Activated CD8-positive, alpha-beta memory T cell treated with anti-CD3 and anti-CD28 coated beads for 48 hours (primary cell): ENCODE measurements at regions not wholly inside any gene's neighbourhood (a gene's known extent, or its start where the extent isn't known, plus 50 kb on each side); places are given as distances from the start of the nearest gene placed in this dataset.

Source experiments
- DNase-seq, 3 experiments: peaks; one replicate each; pipeline ENCODE4 v3.0.0-alpha.2; 2020; ENCODE audit warnings: low read depth in 2 of 3, low spot score in 2 of 3

DNA sequence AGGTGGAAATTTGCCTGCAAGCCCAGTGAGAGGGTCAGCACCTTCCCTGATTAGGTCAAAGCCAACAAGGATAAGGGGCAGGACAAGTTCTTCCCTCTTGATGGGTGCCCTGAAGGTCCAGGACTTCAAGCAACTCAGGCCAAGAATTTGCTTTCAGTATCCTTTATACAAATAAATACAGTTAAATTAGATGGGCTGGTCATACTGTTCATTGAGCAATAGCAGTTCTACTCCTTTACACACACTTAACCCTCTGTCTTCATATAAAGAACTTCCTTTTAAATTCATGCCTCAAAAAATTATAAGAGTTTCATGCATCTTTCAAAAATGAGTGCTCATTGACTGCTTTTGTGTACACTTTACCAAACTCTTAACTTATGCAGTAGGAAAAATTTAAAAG is 392.0 kb downstream of the SPRY1 start:
- no peak for DNase-seq

DNA sequence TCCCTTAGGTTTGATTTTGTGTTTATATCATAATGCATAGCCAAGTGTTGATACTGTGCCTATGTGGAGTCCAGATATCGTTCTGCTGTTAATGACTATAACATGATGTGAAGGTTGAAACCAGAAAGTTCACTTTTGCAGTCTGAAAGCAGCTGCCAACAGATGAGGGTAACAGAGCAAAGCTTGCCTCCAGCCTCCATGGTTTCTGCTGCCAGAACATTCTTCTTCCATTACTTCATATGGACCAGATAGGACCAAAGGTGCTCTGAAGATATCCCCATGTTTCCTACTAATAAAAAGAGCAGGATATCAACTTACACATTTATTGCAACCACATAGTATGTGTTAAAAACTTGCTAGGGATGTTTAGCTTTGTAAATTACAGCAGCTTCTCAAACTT is 394.1 kb downstream of the SPRY1 start:
- DNase-seq: no peak

DNA sequence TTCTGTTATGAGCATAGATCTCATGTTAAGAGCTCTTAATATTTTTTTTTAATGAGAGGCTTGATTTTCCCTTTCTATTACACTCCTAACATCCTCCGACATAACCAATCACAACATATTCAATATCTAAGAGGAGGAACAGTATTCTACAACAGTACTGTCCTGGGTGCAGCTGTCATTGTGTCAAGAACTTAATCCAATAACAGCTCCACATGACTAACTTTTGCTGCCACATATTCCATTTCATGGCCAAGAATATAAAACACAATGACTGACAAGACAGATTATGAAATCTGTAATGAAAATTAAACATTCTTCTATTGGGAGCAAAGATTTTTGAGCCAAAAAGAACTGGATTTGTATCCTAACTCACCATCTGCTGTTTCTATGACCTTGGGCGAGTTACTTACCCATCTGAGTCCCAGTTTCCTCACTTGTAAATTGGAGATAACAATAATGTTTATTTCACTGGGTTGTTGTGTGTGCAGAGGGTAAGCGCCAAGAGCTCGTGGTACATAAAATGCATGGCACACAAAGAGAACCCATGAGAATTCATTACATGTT is 405.6 kb downstream of the SPRY1 start:
- DNase-seq: no peak

DNA sequence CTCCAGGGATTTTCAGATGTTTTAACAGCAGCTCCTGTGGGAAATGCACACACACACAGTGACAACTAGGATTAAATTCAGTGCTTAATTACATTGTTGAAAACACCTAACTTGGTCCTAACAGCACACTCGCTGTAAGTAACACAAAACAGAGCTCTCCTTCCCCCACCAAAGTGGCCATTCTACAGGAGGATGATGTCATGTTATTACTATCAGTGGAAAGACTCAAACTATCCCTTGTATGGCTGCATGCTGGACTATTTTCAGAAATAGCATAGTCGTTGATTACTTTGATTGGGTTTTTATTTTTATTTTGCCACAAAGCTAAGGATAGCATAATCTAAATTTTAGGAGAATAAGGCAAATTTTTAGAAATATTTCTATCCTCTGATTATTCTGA is 406.3 kb downstream of the SPRY1 start:
- DNase-seq: no peak

DNA sequence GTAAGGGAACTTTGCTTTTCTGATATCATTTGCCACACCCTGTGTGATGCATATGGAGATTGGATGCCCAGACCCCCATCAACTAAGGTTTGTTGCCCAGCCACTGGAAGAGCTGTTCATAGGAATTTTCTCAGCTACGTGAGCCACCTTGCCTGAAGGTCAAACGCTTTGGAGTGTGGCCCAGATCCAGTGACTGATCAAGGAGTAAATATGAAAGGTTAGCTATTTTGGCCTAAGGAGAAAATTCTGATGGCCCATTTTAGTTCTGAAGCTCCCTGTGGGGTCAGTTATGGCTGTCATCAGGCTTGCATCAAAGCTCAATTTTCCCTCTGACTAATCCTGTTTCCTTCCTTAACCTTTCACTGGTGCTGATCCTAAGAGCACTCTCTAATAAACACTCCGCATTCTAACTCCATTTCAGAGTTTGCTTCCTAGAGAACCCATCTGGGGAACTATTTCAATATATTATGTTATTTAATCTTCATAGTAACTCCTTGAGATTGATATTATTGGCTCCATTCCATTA is 407.7 kb downstream of the SPRY1 start:
- no peak for DNase-seq

DNA sequence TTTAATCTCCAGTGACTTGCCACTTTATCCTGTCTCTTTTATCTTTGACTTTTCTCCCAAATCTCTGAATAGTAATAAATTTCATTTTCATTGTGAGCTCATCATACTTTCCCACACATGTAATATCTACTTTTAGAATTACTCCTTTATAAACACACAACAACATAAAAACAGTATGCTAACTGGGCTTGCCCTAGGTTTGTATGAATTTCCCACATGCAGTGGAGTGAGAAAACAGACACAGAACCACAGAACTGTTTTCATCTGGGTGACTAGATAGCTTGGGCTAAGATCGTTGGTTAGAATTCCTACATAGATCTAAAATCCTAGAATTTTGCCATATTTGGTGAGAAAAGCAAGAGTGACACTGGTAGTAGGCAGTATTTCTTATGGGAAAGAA is 409.5 kb downstream of the SPRY1 start:
- DNase-seq: no peak

DNA sequence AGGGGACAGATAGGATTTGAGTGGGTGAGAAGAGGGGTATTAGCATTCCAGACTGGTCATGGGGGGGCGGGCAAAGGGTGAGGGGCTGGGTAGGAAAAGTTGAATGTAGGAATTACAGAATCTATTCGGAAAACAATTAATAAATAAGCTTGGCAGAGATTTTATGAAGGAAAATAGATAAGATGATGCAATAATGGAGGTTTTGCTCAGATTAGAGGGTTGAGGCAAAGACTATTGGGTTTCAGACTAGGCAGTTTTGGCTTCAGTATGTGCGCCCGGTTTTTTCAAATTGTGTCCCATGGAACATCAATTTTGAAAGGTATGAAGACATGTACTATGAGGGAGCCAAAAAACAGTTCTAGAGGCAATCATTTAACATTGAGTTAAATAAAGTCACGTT is 410.6 kb downstream of the SPRY1 start:
- DNase-seq: no peak

DNA sequence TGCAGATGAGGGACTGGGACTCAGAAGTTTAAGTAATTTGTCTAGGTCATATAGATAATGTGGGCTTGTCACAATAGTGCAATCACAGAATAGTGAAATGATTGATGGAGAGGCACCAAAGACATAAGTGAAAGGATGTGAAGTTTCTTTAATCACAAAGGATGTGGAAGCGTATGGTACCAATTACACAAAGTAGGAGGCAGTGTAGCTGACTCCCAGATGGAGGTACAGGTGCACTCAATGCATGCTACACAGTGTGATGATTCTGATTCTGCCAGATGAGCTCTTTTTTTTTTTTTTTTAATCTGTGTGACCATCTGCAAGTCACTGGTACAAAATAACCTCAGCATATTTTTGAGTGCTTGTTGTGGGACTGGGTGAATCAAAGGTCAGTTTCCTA is 411.3 kb downstream of the SPRY1 start:
- no peak for DNase-seq

DNA sequence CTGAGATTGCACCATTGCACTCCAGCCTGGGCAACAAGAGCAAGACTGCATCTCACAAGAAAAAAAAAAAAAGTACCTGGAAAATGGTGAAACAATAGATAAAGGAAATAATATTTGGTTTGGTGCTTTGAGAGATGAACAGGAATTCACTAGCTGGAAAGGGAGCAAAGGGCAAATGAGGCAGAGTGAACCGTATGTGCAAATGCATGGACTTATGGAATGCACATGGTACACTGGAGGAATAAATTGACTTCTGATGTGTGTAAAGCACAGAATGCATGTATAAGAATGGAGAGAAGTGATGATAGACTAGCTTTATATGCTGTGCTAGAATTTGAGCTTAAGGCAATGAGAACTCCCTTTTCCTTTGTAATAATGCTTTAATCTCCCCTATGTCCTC is 413.3 kb downstream of the SPRY1 start:
- no peak for DNase-seq

DNA sequence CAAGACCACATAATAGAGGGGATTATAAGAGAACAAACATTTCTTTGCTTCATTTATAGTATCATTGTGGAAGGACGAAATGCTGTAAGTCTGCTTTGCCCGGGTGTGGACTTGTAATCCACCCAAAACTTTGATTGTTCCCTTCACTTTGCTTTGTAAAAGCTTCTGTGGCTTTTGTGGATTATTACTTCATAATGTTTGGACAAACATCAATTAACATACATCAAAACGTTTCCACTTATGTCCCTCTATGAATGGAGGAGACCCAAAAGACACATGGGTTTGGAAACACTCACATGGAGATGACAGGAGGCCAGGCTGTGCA is 415.4 kb downstream of the SPRY1 start:
- no peak for DNase-seq

DNA sequence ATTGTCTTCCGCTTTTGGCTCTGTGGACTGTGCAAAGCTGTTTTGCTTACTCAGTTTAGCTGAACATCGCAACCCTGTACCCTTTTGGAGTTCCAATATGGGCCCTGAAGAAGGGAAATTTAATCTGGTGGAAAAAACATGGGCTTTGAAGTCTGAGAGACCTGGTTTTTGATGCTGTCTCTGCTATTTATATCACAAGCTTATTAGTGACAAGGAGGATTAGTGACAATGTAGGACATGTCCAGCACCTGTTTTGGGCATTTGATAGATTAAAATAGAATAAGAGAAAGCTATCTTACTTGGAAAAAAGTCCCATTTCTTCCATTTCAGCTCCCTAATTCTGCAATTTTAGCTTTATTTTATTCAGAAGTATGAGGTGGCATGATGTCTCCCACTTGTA is 417.3 kb downstream of the SPRY1 start:
- no peak for DNase-seq

DNA sequence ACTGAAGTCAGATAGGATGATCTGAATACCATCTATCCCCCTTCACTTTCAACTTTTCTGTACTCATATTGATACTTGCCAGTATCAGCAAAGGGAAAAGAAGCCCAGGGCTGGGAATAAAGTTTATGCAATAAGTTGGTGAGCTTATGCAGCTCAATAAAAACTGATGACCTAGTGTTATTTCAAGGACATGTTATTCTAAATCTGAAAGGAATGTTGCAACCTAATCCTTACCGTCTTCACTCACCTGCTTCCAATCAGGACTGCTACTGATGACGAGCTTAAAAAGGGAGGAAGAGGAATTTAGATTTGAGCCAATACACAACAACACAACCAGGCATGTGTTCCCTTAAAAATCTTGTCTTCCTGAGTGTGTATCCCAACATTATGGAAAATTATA is 419.9 kb downstream of the SPRY1 start:
- no peak for DNase-seq

DNA sequence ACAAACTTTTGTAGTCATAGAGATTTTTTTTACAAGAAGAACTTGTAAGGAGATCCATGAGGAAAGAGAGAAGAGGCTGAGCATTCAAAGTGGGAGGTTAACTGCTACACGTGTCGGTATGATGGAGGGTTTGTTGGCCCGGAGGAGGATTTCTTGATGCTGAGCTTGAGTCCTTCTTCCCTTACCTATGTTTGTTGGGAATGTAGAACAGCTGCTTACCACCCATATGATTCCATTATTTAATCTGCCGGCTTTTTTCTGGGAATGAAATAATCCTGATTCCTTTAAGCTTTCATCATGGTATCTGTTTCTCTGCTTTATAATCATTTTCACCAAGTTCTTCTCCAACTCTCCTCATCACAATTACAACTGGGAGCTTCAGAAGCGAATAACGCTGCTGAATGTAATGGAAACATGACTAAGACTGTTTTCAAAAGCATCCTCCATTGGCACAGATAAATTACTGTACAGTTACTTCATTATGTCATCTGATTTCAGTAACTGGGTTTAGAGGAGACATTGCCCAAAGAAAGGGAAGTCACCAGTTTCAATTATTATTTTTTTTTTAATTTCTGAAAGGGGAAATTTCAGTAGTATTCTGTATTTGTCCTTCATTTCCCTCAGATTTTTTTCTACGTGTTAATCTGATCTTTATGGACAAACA is 420.6 kb downstream of the SPRY1 start:
- DNase-seq: no peak

DNA sequence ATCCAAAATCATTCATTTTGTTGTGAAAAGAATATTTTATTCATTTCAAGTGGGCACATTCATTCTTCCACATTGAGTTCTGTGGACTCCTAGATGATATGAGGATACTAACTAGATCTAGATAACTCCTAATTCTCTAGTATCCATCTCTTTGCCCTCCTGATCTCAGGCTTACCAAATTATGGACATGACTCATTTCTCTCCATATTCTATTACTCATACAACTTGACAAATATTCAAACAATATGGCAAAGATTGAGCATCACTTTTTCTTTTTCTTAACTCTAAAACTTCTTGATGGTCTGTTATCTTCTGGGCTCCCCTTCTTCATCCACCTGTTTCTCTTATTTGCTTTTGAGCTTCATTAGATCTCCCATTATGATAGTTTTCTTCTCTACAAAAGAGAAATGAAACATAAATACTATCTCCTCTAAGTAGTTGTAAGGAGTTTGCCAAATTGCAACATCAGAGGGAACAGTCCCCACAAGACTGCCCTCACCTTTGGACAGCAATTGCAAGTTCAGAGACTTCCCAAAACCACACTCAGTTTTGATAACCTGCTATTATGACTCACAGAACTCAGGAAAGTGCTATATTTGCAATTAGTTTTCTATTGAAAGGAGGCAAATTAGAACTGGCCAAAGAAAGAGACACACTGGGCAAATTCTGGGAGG is 422.9 kb downstream of the SPRY1 start:
- DNase-seq: no peak

DNA sequence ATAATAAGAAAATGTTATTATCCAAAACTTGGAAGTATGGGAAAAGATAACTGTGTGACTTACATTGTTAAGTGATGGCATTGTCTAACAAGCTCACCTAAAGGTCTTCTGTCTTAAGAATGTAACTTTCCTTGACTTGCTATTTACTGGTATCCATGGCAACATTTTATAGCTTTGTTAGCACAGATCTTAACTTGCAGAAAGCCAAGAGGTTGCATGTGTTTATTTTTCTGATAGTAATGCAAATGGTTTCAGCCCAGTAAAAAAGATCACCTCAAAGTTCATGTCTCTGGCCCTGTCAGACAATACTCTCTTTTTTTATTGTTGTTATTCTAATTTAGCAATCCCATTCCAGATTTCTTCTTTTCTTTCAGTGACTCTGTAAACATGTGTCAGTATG is 425.3 kb downstream of the SPRY1 start:
- DNase-seq: no peak

DNA sequence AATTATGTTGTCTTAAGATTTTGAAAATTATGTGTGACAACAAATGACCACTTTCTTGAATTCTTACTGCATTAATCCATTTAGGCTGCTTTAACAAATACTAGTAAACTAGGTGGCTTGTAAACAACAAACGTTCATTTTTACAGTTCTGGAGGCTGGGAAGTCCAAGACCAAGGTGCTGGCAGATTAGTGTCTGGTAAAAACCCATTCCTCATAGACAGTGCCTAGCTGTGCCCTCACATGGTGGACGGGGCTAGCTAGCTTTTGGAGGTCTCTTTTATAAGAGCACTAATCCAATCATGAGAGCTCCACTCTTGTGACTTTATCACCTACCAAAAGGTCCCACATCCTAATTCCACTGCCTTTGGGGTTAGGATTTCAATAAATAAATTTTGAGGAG is 425.8 kb downstream of the SPRY1 start:
- DNase-seq: no peak

DNA sequence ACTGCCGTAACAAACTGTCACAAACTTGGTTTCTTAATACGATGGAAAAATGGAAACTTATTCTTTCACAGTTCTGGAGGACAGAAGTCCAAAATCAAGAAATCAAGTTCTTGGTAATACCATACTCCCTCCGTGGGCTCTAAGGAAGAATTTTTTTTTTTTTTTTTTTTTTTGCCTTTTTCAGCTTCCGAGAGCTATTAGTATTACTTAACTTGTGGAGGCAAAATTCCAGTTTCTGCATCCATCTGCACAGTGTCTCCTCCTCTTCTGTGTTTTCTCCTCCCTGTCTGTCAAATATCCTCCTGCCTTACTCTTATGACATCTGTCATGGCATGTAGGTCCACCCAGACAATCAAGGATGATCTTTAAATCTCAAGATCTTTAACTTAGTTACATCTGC is 426.6 kb downstream of the SPRY1 start:
- DNase-seq: no peak

DNA sequence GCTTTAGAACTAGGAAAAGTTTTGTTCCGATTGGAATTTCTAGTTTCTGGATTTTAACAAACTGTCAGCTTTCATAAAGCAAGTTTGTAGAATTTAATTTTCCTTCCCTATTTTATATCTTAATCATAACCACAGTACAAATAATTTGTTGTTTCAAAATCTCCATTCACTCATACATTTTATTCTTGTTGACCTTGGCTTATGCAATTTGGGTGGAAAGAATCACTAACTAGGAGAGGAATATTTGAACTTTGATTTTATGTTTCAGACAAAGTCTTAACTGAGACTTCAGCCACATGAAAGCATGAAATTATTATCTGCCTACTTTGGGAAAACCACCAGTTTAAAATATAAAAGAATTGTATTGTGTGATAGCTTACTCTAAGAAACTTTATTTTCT is 427.9 kb downstream of the SPRY1 start:
- no peak for DNase-seq

DNA sequence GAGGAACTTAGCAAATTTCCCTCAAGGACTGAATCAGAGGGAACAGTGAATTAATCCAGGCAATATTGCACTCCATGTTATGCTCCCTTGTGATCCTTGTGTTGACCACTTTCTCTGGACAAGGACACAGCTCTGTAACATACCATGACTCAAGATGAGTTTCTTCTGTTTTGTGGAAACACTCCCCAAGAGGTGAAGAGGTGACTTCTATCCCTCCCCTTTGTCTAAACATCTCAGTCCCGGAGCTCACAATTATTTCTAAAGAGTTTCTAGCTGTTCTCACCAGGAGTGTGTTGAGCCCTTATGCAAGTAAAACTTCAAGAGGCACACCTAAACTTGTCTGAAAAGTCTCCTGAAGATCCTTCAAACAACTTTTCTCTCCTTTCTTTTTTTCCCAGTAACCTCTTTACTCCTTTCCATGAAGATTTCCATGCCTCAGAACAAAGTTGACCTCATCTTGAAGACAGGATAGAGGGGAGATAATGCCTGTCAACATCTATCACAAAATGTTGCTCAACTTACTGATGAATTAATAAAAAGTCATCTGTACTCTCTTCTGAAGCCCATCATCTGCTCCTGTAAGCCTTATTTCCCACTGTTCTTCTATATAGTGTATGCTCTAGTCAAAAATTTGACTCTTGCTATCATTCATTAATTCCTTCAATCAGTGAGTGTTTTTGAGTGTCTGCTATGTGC is 429.1 kb downstream of the SPRY1 start:
- no peak for DNase-seq

DNA sequence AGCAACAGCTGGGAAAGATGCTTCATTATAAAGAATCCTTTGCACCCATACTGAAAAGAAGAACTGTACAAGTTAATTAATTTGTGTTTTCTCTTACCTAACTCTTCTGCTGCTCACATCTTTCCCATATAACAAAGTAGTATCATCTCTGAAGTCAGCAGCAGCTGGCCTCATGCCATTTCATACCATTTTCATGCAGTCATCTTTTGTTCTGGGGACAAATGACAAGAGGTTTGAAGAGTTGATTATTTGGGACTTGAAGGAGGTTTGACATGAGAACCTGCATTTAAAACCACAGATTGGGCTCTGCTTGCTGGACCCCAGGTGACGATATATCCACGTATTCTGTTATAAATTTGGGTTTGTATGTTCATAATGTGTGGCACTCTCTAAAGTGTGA is 430.3 kb downstream of the SPRY1 start:
- DNase-seq: no peak

DNA sequence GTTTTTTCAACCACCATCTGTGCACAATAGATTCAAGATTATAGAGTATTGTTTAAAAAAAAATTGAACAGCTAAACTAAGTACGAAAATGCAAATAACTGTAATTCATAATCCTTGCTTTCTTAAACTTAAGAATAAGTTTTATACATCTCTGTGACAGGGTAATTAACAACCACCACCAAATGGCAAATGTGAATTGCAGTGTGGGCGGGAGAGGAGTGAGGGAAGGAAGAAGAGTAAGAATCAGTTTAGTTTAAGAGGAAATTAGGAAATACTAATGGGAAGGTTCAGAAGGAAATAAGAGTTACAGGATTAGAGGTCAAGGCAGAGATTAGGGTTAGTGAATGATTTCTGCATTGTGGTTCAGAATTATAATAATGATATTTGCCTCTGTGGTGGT is 430.9 kb downstream of the SPRY1 start:
- DNase-seq: no peak

DNA sequence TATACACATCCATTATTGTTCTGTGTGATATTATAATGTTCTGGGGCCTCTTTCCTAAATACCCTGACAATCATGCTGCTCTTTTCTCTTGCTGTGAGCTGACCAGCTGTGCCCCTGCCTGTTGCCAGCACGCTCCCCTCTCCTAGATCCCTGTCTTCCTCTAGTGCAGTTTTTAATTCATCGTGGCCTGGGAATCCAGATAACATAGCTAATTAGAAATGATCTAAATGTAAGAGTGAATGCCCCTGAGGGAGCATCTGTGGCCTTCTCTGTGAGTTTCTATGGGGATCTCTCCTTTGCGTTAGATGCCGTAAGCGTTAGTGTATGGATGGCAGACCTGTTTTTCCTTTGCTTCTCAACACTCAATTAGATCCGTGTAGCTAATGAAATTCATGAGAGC is 434.3 kb downstream of the SPRY1 start:
- no peak for DNase-seq
